Stimulated activated CD4-positive, alpha-beta T cell treated with anti-CD3 and anti-CD28 coated beads, Interleukin-4, amount 100 ng/mL, for 1 hour (primary cell): ENCODE measurements at regions not wholly inside any gene's neighbourhood (a gene's known extent, or its start where the extent isn't known, plus 50 kb on each side); places are given as distances from the start of the nearest gene placed in this dataset.

Experiments
- DNase-seq: peaks from one replicate; pipeline ENCODE4 v3.0.0-alpha.2; 2020

DNA sequence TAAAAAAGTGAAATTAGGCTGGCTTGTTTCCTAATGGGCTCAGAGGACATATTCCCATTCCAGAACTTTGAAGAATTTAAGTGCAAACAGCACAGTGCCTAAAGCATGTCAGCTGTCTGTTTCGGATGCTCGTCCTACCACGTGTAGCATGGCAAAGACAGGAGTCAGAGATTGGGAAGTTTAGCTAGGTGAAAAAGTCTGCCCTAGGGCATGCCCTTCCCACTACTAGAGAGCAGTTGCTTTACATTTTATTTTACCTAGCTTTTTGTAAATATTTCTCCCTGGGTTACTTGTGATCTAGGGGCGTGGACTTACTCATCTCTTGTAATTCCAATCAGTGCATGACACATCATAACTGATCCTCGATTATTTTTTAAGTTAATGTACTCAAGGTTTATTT is 111.1 kb downstream of the LMO4 start:
- DNase-seq: no peak

DNA sequence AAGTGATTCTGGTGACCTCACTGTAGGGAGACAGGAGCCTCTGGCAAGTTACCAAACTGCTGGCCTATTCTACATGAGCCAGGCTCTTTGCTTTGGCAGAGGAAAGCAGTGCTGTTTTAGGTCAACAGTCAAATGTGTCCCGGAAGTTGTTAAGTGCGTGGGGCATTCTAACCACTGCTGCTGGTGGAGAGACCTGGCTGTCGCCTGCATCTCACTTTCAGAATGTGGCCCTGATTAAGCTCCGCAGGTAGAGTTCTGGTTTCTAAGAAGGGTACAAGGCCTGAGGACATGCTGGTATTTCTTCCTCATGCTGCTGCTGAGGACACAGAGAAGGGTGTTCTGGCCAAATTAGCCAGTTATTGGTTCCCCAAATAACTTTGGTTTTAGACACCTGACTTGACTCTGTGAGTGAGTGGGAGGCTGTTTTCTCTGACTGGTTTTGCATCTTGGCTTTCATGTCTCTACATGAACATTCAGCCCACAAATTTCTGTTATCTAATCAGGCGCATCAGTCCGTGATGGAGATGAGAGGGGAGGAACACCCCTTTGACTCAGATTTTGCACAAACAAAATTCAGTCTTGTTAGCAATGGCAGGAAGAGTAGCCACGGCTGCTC is 120.8 kb downstream of the LMO4 start:
- DNase-seq: no peak

DNA sequence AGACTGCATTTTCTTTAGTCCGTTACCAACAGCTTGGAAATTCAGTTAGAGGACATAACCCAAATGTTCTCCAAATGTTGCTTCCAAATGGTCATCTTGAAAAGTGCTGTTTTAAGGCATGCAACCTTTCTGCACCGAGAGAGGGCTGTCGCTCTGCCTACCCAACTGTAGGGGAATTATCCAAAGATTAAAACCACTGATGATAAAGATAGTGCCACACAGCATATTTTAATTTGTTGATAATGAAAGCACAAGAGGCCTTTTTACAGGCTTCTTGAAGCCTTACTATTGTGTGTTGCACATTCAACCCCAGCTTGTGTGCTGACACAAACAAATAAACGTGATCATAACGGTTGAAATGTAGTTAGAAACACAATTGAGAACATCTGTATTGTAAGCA is 121.5 kb downstream of the LMO4 start:
- no peak for DNase-seq

DNA sequence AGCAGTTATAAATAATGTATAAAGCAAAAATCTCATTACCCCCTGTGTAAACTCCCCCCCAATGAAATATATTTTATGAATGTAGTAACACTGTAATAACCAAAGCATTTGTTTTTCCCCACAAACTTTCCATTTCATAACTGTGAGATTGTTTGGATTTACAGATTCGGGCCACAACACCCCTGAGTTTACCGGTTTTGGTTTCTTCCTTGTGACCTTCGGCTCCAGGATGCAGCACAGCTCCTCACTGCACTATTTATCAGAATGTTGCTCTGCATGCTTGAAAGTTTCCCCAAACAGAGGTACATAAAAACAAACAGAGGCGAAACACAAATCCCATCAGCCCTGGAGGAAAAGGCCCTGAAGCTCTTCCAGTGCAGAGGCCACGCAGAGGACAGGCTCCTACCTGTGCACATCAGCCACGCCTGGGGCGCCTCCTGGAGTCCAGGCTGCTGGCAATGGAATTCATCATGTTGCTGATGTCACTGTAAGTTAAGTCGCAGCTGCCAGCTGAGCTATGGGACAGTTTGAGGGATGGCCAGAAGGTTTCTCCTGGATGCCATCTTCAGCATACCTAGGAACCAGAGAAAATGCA is 122.0 kb downstream of the LMO4 start:
- peak; percentile 6 for DNase-seq

DNA sequence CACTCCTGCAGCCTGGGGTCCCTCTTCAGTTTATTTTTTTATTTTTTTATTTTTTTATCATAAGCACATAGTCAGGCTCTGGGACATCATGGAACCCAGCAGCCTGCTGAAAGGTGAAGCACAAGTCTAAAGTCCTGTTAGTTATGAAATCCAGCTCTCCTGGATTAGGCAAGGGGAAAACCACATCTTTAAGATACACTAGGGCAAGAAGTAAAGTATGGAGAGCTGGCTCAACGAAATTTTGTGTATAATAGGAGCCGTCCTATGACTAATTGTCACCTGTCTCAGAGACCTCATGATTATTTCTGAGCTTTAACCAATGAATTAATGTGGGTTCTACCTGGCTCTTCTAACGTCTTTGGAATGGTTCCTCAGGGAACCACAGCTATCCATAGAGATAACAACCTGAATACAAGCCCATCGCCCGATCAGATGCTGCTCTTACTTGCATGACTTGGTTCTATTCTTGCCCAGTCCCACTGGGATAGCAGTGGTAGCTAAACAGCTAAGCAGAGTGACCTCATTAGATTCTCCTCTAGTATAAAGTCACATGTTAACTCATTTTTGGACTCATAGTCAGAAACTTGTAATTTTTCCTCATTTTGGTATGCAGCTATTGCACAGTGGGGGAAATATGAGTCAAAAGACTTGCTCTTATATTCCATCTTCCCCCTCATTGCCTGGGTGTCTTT is 122.7 kb downstream of the LMO4 start:
- no peak for DNase-seq

DNA sequence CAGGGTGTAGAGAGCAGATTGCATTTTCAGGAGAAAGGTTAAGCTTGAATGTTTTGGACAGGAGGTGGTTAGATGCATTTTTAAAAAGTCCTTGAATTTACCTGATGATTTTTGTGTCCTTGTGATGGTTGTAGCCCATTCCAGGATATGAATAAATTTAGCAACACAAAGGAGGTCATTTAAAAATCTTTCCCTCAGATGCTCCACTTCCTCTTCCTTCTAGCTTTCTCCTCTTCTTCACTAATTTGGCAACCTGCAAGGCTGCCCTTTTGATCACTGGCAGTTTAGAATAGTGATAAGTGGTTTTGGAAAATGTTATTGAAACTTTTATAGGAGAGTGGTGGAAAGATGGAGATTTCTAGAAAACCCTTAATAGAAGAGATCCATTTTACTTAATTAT is 124.0 kb downstream of the LMO4 start:
- DNase-seq: no peak

DNA sequence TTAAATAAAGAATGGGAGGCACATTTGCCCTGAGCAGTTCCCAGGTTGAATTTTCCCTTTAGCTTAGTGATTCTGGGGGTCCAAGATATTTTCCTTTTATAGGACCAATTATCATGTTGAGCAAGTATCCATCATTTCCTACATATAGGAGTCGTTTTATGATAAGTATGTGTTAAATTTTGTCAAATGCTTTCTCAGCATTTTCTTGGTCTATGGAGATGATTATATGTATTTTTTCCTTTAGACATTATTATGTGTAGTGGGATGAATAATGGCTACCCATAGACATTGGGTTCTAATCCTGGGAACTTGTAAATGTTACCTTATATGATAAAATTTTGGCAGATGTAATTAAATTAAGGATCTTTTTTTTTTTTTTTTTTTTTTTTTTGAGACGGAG is 128.7 kb downstream of the LMO4 start:
- no peak for DNase-seq

DNA sequence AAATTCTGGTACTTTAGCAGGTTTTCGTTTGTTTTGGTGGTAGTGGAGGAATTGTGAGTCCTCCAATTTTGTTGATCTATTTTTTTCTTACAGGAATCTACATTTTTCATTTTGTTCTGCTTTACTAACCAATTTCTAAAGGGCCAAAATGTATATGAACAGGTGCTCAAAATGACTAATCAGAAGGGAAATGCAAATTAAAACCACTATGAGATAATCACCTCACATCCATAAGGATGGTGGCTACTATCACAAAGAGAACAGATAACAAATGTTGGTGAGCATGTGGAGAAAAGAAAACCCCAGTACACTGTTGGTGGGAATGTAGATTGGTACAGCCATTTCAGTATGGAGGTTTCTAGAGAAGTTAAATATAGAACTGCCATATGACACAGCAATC is 134.2 kb downstream of the LMO4 start:
- DNase-seq: no peak

DNA sequence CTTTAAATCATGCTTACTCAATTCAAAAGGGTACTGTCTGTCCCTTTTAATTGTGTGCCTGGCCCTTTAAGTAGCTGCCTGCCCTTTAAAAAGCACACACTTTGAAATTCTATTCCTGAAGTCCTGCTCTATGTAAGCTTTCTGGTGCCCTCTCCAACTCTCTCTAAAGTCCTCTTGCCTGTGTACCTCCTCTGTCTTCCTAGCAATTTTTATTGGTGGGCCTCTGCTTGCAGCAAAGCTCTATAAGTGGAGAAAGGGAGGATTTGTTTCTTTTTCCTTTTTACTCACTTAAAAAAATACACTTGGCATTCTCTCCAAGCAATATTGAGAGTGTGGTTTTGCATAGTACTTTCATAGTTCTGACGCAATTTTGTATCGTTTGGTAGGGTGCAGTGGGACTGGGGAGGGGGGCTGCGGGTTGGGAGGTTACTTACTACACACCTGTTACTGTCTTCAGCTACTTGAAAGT is 135.4 kb downstream of the LMO4 start:
- DNase-seq: no peak

DNA sequence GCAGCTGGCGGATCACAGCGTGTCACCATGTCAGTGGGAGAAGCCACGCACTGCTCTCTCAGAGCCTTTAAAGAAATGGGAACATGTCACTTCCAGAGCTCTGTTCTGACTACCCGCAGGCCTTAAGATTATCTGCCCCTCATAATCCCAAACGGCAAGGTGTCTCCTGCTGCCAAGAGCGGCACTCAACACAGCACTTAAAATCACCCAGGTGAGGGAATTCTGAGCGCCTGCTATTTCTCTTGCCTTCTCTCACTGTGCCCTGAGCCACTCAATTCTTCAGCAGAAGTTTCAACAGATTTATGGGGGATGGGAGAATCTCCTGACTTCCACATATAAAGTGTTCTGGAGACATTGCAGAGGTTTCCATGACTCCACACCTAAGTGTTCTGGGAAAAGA is 137.9 kb downstream of the LMO4 start:
- no peak for DNase-seq

DNA sequence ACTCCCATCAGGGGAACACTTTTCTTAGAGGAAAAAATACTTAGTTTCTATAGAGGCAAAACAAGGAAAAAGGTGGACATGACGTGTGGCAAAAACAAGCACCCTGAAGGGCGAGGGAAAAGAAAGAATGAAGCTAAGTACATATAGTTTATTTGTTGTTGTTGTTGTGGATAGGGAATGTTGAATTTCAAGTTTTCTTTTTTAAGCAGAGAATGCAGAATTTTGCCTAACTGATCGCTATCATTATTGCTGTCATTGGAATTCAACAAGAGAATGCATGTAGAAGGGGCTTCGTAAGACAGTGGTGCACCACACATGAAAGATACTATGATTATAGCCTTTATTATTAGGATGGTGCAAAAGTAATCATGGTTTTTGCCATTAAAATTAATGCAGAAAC is 144.0 kb downstream of the LMO4 start:
- no peak for DNase-seq

DNA sequence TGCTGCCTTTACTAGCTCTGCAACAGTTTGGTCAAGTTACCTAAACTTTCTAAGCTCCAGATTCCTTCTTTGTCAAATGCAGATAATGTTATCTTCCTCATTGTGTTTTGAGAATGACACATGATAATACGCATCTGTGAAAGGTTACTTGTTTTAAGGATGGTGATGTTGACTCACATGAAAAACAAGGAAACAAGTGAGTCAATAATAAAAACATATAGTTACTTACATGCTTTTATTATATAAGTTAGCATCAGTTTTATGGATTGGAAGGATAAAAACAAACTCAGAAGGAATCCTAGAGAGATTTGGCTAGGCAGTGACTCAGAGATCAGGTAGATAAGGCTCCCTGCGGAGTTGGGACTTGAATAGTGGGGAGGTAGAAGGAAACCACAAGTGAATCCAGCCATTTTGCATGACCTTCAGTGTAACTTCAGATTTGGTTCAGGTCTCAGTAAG is 144.6 kb downstream of the LMO4 start:
- DNase-seq: no peak

DNA sequence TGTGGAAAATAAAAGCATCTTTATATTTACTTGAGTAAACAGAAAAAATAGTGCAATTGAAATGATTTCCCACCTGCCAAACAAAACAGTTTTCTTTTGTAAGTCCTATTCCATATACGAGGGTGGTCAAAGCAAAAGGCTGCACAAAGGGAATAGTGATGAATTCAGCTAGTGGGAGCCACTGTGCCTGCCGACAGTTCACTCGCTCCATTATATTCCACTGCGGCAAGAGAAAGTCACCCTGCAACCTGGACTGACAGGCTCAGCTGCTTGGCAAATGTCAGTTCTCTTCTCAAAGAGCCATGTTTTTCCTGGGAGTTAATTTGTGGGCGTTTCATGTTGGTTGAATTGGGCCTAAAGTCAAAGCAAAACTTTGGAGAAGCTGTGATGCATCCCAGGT is 145.4 kb downstream of the LMO4 start:
- no peak for DNase-seq

DNA sequence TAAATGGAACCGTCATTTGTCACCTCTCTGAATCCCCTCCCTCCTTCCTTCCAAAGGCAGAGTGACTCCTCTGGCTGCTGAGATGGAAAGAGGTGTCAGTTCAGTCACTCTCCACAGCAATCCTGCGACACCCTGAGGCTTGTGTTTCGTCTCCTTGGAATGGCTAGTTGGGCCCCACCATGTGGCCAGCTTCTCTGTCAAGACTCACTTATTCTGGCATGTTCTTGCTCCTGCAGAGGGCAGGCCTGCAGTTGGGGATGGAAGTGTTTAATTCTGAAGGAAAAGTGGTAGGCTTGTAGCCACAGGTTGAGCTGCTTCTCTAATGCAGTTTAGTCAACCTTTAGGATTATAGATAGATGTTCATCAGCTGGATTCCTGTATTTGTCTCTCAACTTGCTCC is 149.6 kb downstream of the LMO4 start:
- no peak for DNase-seq

DNA sequence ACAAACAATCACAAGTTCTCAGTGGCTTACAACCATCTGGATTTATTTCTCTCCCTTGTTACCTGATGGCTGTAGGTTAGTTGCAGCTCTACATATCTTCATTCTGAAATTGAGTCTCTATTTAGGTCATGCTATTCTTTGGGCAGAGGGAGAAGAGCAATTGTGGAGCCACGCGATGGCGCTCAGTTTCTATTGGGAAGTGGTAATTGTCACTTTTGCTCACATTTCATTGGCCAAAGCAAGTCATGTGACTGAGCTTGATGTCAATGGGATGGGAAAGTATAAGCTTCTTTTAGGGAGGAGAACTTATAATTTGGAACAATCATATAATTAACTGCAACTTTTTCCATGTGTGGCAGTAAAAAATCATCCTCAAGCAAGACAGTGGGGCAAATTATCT is 166.5 kb downstream of the LMO4 start:
- DNase-seq: no peak

DNA sequence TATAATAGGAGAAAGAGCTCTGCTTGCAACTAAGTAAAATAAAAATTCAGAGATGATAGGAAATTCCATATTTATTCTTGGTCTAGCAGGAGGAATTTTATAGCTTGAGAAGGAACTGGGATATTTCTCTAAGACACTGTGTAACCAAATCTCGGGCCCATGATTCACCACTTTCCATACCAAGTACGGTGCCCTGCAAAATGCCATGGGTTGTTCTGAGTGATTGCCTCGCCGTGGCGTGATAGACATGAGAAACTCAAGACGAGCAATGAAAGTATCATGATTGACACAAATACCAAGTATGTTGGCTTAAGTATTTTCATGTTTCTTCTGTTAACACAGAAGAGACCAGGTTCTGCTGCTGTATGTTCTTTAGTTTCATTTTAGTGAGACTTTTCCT is 167.2 kb downstream of the LMO4 start:
- no peak for DNase-seq

DNA sequence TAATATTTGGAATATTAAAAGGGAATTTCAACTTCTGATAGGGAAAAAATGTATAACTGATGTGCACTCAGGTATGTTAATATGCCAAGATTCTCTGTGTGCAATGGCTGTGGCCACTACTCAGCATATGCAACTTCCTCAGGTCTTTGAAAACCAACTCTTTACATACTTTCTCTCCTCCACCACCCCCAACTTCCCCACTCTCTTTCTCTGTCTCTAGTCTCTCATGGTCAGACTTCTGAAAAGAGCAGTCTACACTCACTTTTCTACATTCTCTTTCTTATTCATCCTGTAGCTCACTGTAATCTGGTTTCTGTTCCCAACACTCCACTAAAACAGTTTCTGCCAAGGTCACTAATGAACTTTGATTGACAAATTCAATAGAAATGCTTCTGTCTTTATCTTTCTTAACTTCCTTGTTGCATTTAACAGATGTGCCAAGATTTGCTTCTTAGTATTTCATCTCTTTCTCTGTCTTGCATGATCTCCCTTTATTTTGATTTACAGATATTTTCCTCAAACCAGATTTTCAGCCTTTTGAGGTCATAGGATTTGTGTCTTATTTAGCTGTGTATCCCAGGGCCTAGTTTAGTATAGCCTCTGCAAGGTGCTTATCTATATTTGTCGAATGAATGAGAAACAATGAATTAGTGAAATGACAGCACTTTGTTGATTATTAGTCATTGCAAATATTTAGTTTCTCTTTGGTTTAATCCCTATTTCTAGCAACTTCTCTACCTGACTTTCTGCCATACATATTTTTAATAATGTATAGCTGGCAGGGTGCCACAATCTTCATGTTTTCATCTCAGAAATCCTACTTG is 168.9 kb downstream of the LMO4 start:
- DNase-seq: no peak

DNA sequence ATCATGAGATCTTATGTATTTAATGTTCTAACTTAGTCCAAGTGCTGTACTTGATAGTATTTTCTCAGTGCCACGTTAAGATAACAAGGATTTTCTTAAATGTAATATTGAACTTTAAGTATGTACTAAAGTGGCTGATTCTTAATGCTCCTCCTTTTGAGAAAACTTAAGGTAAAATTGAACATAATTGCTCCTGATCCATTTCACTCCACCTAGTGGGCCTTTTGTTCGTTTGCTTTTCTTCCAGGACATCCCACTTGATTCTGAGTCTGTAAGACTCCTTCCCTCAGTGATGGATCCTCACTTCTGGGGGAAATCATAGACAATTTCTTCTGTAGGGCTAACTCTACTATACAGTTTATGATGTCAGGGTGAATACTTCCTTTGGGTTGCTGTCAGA is 173.1 kb downstream of the LMO4 start:
- DNase-seq: no peak

DNA sequence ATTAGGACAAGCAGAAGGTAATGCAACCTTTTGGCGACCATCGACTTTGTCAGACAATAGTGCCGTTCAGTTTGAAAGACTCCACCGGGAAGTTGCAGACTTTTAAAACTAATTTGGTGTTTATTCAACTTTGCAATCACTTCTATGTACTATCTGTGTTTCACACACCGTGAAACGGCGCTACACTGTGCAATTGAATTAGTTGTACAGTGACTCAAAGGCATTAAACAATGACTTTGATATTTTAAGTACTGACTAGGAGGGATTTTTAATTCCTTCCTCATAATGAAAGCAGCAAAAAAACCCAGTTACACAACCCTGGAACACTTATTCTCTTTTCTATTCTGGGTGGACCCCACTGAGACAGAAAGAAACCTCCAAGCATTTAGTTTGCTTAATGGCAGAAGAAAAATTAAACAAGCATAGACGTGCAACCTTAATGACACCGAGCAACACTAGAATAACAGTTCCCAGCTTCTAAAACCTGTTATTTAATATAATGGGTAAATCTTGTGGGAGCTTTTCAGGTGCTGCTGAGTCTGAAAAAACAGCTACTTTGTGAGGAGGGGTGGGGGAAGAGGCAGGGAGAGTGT is 176.8 kb downstream of the LMO4 start:
- no peak for DNase-seq

DNA sequence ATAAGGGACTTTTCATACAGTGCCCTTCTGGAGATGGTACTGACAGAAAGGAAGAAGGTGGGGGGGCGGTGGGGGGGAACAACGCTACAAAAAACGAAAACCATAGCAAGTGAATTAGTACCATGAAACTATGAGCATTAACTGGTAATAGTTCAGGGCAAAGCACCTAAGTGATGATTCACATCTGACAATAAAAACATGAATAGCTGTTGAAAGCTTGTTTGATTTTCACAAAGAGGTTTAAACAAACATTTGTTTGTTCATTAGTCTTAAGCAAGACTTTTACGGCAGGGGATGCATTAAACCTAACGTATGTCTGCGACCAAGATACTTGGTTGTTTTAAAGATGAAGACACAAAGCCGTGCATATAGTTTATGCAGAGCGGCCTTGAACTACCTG is 177.5 kb downstream of the LMO4 start:
- no peak for DNase-seq

DNA sequence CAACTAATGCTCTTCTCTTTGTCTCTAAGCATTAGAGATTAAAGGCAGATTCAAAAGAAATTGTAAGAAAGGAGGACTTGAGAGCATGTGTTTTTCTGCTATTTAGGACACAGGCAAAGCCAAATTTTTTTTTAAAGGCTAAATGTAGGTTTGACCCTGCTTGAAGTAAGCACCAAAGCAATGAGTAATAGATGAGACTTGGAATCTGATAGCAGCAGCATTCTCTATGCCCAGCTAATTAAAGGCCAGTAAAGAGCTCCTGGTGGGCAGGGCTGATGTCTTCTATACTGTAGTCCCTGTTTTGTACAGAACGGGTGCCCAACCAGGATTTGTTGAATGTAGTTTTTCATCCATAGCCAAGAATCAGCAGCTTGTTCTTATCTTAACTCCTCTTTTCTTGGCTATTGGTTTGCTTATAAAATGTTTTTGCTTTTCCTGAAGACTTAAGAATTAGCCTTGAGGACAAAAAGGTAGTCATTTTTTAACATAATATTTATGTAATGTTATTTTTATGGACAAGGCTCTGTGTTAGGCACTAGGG is 179.6 kb downstream of the LMO4 start:
- DNase-seq: no peak

DNA sequence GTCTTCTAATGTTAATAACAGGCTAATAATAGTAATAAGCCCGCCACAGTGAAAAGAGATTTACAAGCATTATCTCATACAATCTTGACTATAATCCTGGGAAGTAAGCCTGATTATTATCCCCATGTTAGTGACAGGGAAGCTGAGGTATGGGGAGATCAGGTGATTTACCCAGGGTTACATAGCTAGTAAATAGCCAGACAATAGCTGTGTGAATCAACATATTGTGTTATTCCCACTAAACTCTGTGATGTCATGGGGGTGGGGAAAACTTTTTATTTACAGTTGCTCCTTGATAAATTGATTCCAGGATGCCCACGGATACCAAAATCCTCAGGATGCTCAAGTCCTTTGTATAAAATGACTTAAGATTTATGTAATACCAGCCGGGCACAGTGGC is 181.9 kb downstream of the LMO4 start:
- DNase-seq: no peak

DNA sequence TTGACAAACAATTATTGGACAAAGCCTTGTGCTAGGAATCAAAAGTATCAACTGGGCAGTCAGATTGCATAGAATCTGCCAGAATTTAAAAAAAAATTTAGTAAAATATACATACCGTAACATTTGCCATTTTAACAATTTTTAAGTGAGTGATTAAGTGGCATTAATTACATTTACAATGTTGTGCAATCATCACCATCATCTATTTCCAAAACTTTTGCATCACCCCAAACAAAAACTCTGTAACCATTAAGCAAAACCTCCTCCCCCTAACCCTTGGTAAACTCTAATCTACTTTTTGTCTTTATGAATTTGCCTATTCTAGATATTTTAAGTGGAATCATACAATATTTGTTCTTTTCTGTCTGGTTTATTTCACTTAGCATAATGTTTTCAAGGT is 182.8 kb downstream of the LMO4 start:
- no peak for DNase-seq
